SU-DHL-6 (cell line): ENCODE measurements at regions not wholly inside any gene's neighbourhood (a gene's known extent, or its start where the extent isn't known, plus 50 kb on each side); places are given as distances from the start of the nearest gene placed in this dataset.

Experiments
- H2AFZ ChIP-seq: fragments of 200-600 bp; sonication (generic); 2 replicates; pipeline ENCODE4 v1.6.1; 2014; ENCODE audit warnings: low read depth, mild to moderate bottlenecking, moderate library complexity, mixed read lengths, antibody characterized with exemption, low read length; ENCODE audit not compliant: severe bottlenecking
- H3F3A ChIP-seq: fragments of 200-600 bp; shearing (Covaris generic); 2 replicates; pipeline ENCODE4 v1.6.0; 2016; ENCODE audit warnings: antibody characterized with exemption, mild to moderate bottlenecking; ENCODE audit not compliant: insufficient read depth
- H3K27ac ChIP-seq: fragments of 200-600 bp; sonication (generic); 2 replicates; pipeline ENCODE4 v1.5.1; 2016; ENCODE audit warnings: low read depth, mild to moderate bottlenecking, low read length, moderate library complexity, mixed read lengths
- H3K27me3 ChIP-seq: fragments of 200-600 bp; sonication (generic), shearing (Covaris generic); 2 replicates; pipeline ENCODE4 v1.6.0; 2014; ENCODE audit warnings: mild to moderate bottlenecking, low read length
- H3K36me3 ChIP-seq: fragments of 200-600 bp; sonication (generic); 2 replicates; pipeline ENCODE4 v1.6.1; 2014; ENCODE audit warnings: mild to moderate bottlenecking, low read length, mixed read lengths
- H3K4me2 ChIP-seq: fragments of 300-600, 200-600 bp; shearing (Covaris generic), sonication (generic); 2 replicates; pipeline ENCODE4 v1.6.0; 2014; ENCODE audit warnings: low read length, low read depth, mild to moderate bottlenecking; ENCODE audit not compliant: poor library complexity, severe bottlenecking
- H3K4me3 ChIP-seq: fragments of 200-600 bp; sonication (generic); 2 replicates; pipeline ENCODE4 v1.5.1; 2014; ENCODE audit warnings: antibody characterized with exemption, low read length, mild to moderate bottlenecking, mixed read lengths; ENCODE audit not compliant: insufficient read depth, poor library complexity, severe bottlenecking
- H3K79me2 ChIP-seq: fragments of 200-600 bp; sonication (generic); 2 replicates; pipeline ENCODE4 v1.6.1; 2014; ENCODE audit warnings: mild to moderate bottlenecking, low read length, moderate library complexity; ENCODE audit not compliant: insufficient read depth
- H3K9ac ChIP-seq: fragments of 200-600 bp; sonication (generic); 2 replicates; pipeline ENCODE4 v1.7.0; 2014; ENCODE audit warnings: mild to moderate bottlenecking, low read length
- H3K9me2 ChIP-seq: fragments of 200-600 bp; sonication (generic); replicated peaks from 2 replicates; pipeline ENCODE4 v1.6.1; 2014; ENCODE audit warnings: low read length; ENCODE audit not compliant: insufficient read depth
- H3K9me3 ChIP-seq: fragments of 200-600 bp; sonication (generic); 2 replicates; pipeline ENCODE4 v1.6.1; 2014; ENCODE audit warnings: low read length, mixed read lengths; ENCODE audit not compliant: insufficient read depth
- H4K20me1 ChIP-seq: fragments of 200-600 bp; sonication (generic); 2 replicates; pipeline ENCODE4 v1.6.1; 2014; ENCODE audit warnings: low read depth, mild to moderate bottlenecking, antibody characterized with exemption, low read length, moderate library complexity, mixed read lengths
- CTCF ChIP-seq: fragments of 200-600 bp; sonication (generic); IDR thresholded peaks from one replicate; pipeline ENCODE4 v1.5.1; 2017; ENCODE audit warnings: antibody characterized with exemption, mild to moderate bottlenecking, low read length, moderate library complexity; ENCODE audit not compliant: insufficient read depth, poor library complexity, severe bottlenecking
- EZH2phosphoT487 ChIP-seq: fragments of 200-600 bp; sonication (generic), shearing (Covaris generic); conservative IDR thresholded peaks from 2 replicates; pipeline ENCODE4 v1.6.1; 2018; ENCODE audit warnings: mild to moderate bottlenecking, antibody characterized with exemption, low read length, moderate library complexity, mixed read lengths

DNA sequence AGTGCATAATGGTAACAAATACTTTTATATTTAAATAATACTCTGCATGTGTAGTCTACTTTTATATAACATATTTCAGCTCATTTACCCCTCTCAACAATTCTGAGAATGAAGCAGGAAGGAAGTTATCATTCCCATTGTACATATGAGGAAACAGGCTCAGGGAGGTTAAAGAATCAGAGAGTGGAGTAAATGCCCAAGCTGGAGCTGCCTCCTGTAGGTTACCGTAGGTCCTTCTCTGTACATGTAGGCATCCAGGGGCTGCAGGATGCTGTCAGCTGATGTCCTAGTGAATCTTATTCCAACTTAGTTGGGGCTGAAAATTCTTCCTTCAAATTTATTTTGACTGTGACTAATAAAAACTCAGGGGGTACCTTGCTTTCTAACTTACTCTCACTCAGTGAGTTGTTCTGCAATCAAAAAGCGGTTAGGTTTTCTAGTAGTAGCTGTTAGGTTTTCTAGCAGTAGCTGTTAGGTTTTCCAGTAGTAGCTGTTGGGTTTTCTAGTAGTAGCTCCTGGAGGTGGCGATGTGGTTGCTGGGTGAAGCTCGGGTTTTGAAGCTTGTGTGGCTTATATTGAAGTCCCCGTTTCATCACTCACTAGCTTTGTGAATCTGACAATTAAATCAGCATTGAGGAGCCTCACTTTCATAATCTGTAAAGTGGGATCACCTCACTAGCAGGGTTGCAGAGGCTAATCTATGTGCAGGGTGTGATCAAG, 357.0 kb downstream of the NR2F2 start:
- Histone ChIP-seq H3K9me2 (no peaks in the 10 kb centered on the region; the same call in 1 of the 2 replicates), H3K9ac (no peak overlapping the region), H3K4me3 (no peak overlapping the region), H4K20me1 (no peaks in the 10 kb centered on the region), H3K9me3 (no peaks in the 10 kb centered on the region), H3F3A (no peaks in the 10 kb centered on the region), H3K36me3 (no peaks in the 10 kb centered on the region), H3K27me3 (no peaks in the 10 kb centered on the region), H3K4me2 (no peak overlapping the region), H3K27ac (no peak overlapping the region), H3K79me2 (no peaks in the 10 kb centered on the region), H2AFZ (no peak overlapping the region)
- TF ChIP-seq CTCF (no peak), EZH2phosphoT487 (no peak)

GRCh38 chr15:96690733-96691132, 360.2 kb downstream of the NR2F2 start:
- no peak overlapping the region for H3K4me3 ChIP-seq
- no peaks in the 10 kb centered on the region for H3K9me3 ChIP-seq
- no peak overlapping the region for H3K27ac ChIP-seq
- no peaks in the 10 kb centered on the region for H3K27me3 ChIP-seq
- no peaks in the 10 kb centered on the region for H3K9me2 ChIP-seq
- H4K20me1 ChIP-seq, result no peaks in the 10 kb centered on the region
- H3K4me2 ChIP-seq, result no peak overlapping the region
- H2AFZ ChIP-seq, result no peak overlapping the region
- H3K79me2 ChIP-seq, result no peaks in the 10 kb centered on the region
- no peak for TF ChIP-seq CTCF
- TF ChIP-seq EZH2phosphoT487, result no peak
- no peaks in the 10 kb centered on the region for H3K36me3 ChIP-seq
- H3K9ac ChIP-seq, result no peak overlapping the region
- no peaks in the 10 kb centered on the region for H3F3A ChIP-seq

DNA sequence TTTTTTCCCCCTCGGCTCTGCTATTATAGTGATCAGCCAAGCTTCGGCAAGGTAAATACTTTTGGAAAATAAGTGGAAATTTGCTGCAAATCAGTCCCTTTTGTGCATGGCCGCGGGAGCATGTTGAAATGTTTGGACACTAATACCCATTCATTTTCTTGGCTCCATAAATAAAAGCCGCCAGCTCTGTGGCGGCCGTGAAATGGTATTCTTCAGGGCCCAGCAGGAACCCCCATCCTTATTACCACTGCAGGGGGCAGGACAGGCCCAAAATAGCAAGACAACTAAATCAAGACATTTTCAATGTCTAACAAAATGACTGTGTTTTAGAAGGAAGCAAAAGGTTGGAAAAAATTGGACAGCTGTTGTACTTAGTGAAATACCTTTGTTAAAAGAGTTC, 362.3 kb downstream of the NR2F2 start:
- no peak overlapping the region for H3K27ac ChIP-seq
- no peaks in the 10 kb centered on the region for H3K79me2 ChIP-seq
- H3K36me3 ChIP-seq, result no peaks in the 10 kb centered on the region
- no peaks in the 10 kb centered on the region for H3K9me3 ChIP-seq
- H2AFZ ChIP-seq, result no peak overlapping the region
- TF ChIP-seq CTCF (no peak), EZH2phosphoT487 (no peak)
- no peaks in the 10 kb centered on the region for H4K20me1 ChIP-seq
- no peak overlapping the region for H3K4me3 ChIP-seq
- H3F3A ChIP-seq, result no peaks in the 10 kb centered on the region
- H3K27me3 ChIP-seq, result no peaks in the 10 kb centered on the region
- H3K9ac ChIP-seq, result no peak overlapping the region
- H3K9me2 ChIP-seq, result no peaks in the 10 kb centered on the region
- H3K4me2 ChIP-seq, result no peak overlapping the region
